ENCODE measurements at regions not wholly inside any gene's neighbourhood (a gene's known extent, or its start where the extent isn't known, plus 50 kb on each side); places are given as distances from the start of the nearest gene placed in this dataset.

GRCh38 chr2:7286120-7286519 lies 368.9 kb downstream of the RNF144A start:
- no peak for DNase-seq (ENCODE audit: low read depth in 3 of 3)

GRCh38 chr2:7288484-7288883 lies 371.3 kb downstream of the RNF144A start:
- no peak for DNase-seq (ENCODE audit: low read depth in 3 of 3)

- no peak for DNase-seq (ENCODE audit: low read depth in 3 of 3)
Observed at GRCh38 chr2:7289697-7290096, 372.5 kb downstream of the RNF144A start.

GRCh38 chr2:7292154-7292691 lies 375.0 kb downstream of the RNF144A start:
- DNase-seq (ENCODE audit: low read depth in 3 of 3), result no peak

DNA sequence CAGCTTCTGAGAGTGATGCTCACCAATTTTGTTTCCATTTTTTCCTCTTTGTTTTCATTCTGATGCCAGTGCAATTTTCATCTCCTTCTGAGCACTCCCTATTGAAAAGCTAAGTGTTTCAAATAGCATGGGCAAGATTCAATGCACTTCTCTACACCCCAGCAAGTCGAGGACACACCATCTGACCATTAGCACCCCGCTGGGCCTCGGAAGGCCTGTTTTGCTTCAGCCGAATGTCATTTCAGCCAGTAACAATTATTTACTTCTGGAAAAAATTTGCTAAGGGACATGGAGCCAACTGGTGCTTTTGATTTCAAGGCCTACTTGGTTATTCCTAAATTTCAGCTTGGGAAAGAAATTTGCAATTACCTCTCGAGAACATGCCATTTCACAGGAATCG lies 392.4 kb downstream of the RNF144A start:
- no peak for DNase-seq (ENCODE audit: low read depth in 3 of 3)

GRCh38 chr2:7324706-7325105 lies 407.5 kb downstream of the RNF144A start:
- no peak for DNase-seq (ENCODE audit: low read depth in 3 of 3)

GRCh38 chr2:7325186-7325585 lies 408.0 kb downstream of the RNF144A start:
- no peak for DNase-seq (ENCODE audit: low read depth in 3 of 3)

- DNase-seq (ENCODE audit: low read depth in 3 of 3), result no peak
Observed at GRCh38 chr2:7329465-7329864, 412.3 kb downstream of the RNF144A start.

- DNase-seq (ENCODE audit: low read depth in 3 of 3), result no peak
Observed at GRCh38 chr2:7333189-7333765, 416.1 kb downstream of the RNF144A start.

GRCh38 chr2:7333960-7334493 lies 416.8 kb downstream of the RNF144A start:
- DNase-seq (ENCODE audit: low read depth in 3 of 3), result no peak

DNA sequence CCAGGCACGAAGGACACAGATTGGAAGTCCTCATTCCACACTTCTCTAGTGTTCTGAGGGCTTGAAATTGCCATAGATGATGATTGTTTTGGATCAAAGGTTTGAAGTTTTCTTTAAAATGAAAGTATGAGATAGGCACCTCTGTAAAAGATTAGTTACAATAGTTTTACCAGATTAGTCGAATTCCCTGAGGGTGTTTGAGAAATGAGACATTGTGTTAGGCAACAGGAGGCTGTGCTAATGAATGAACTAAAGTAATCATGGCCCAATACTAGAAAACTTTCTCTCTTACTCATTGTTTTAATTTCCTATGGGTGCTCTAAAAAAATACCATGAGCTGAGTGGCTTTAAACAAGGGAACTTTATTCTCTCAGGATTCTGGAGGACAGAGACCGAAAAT lies 421.7 kb downstream of the RNF144A start:
- DNase-seq (ENCODE audit: low read depth in 3 of 3), result no peak

DNA sequence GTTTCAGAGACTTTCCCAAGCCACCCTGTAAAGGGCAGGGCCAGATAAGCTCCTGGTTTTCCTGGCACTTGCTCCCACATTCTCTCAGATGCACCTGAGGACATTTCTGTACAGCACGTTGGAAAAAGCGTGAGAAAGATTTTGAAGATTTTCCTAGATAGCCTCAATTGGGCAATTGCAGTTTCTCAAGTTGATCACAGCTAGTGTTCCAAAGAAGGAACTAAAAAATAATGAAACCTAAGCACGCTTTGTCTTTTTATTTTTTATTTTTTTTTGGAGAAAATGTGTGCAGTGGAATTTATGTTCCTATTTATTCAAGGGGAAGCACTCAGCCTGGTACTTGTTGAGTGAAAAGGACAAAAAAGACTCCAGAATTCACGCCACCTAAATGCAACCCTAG lies 429.1 kb downstream of the RNF144A start:
- DNase-seq (ENCODE audit: low read depth in 3 of 3), result no peak

GRCh38 chr2:7348761-7349160 lies 431.5 kb downstream of the RNF144A start:
- no peak for DNase-seq (ENCODE audit: low read depth in 3 of 3)

- DNase-seq (ENCODE audit: low read depth in 3 of 3), result no peak
Observed at GRCh38 chr2:7352191-7352590, 435.0 kb downstream of the RNF144A start.

- DNase-seq (ENCODE audit: low read depth in 3 of 3), result no peak
Observed at GRCh38 chr2:7353571-7353970, 436.4 kb downstream of the RNF144A start.

GRCh38 chr2:7355781-7356180 lies 438.6 kb downstream of the RNF144A start:
- no peak for DNase-seq (ENCODE audit: low read depth in 3 of 3)

- no peak for DNase-seq (ENCODE audit: low read depth in 3 of 3)
Observed at GRCh38 chr2:7356909-7357584, 439.8 kb downstream of the RNF144A start.

DNA sequence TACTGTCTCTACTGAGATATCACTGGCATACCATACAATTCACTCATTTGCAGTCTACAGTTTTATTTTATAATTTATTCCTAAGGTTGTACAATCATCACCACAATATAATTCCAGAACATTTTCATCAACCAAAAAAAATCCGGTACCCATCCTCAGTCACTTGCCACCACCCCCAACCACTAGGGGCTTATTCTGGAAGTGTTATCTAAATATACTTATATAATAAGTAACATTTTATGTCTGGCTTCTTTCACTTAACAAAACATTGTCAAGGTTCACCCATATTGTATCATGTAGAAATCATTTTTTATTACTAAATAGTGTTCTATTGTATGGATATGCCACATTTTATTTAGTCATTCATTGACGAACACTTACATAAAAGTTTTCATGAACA lies 440.8 kb downstream of the RNF144A start:
- no peak for DNase-seq (ENCODE audit: low read depth in 3 of 3)

- DNase-seq (ENCODE audit: low read depth in 3 of 3), result no peak
Observed at GRCh38 chr2:7358865-7359447, 441.7 kb downstream of the RNF144A start.

DNA sequence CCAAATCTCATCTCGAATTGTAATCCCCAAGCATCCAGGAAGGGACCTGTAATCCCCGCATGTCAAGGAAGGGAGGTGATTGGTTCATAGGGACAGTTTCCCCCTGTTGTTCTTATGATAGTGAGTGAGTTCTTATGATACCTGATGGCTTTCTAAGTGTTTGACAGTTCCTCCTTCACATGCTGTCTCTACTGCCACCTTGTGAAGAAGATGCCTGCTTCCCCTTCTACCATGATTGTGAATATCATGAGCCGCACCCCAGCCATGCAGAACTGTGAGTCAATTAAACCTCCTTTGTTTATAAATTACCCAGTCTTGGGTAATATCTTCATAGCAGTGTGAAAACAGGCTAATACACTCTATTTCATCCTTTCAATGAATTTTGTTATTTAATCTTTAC lies 446.7 kb downstream of the RNF144A start:
- DNase-seq (ENCODE audit: low read depth in 3 of 3), result no peak

- DNase-seq (ENCODE audit: low read depth in 3 of 3), result no peak
Observed at GRCh38 chr2:7368211-7368610, 451.0 kb downstream of the RNF144A start.

GRCh38 chr2:7373156-7373555 lies 455.9 kb downstream of the RNF144A start:
- no peak for DNase-seq (ENCODE audit: low read depth in 3 of 3)

GRCh38 chr2:7375901-7376300 lies 458.7 kb downstream of the RNF144A start:
- no peak for DNase-seq (ENCODE audit: low read depth in 3 of 3)
